ENCODE measurements at regions not wholly inside any gene's neighbourhood (a gene's known extent, or its start where the extent isn't known, plus 50 kb on each side); places are given as distances from the start of the nearest gene placed in this dataset.

GRCh38 chr3:44090036-44090435, 151.7 kb upstream of the TOPAZ1 start:
- DNase-seq (no peak), ATAC-seq (ENCODE audit: low read depth) (no peak)
- H3K27ac Mint-ChIP-seq: no peak overlapping the region
- H3K9ac ChIP-seq (ENCODE audit: low read length): no peak overlapping the region
- H3K4me3 Mint-ChIP-seq: no peak overlapping the region
- H3K27me3 ChIP-seq (replicated peaks in 1 of 4; ENCODE audit: control extremely low read depth in 1 of 4, control insufficient read depth in 3 of 4, insufficient read depth in 4 of 4, low read length in 3 of 4): no peaks in the 10 kb centered on the region
- H3K4me1 Mint-ChIP-seq: no peaks in the 10 kb centered on the region
- H3K9me3 Mint-ChIP-seq (ENCODE audit: insufficient read depth): no peaks in the 10 kb centered on the region
- no peaks in the 10 kb centered on the region for H3K36me3 ChIP-seq (replicated peaks in 1 of 2; ENCODE audit: control extremely low read depth in 1 of 2, control insufficient read depth in 1 of 2, extremely low read depth in 1 of 2, insufficient read depth in 2 of 2, low read length in 1 of 2)
- H4K20me1 ChIP-seq (ENCODE audit: control insufficient read depth, insufficient read depth, low read length, poor library complexity, severe bottlenecking): no peaks in the 10 kb centered on the region
- no peak overlapping the region for H3K4me2 ChIP-seq (replicated peaks; ENCODE audit: low read depth, low read length, poor library complexity, severe bottlenecking)
- H3K4me1 ChIP-seq (ENCODE audit: control insufficient read depth in 2 of 2, insufficient read depth in 2 of 2, low read length in 2 of 2): peaks cover 0 to 3% of the 10 kb centered on the region in 2 donors
- H3K9me3 ChIP-seq (ENCODE audit: control extremely low read depth in 1 of 3, control insufficient read depth in 2 of 3, insufficient read depth in 1 of 3, low read length in 2 of 3): no peaks in the 10 kb centered on the region
- H2AFZ ChIP-seq (ENCODE audit: insufficient read depth, low read depth, low read length, poor library complexity, severe bottlenecking): no peak overlapping the region
- no peak for TF ChIP-seq CTCF (IDR thresholded peaks at IDR 0.05)
- TF ChIP-seq EZH2 (IDR thresholded peaks at IDR 0.05; ENCODE audit: borderline replicate concordance, insufficient read depth, low read depth, low read length, poor library complexity, severe bottlenecking): no peak
- peaks cover 4% of the 10 kb centered on the region for H3K27me3 Mint-ChIP-seq
- ChIA-PET CTCF (no interaction called here), POLR2A (no interaction called here)
- intact Hi-C loops (cut with micrococcal nuclease): no loop called here
- 40% methylated on average over 1 of the region's 2 CpGs for WGBS (ENCODE audit: insufficient coverage)
- no peak overlapping the region for H3K4me3 ChIP-seq (ENCODE audit: control extremely low read depth in 1 of 5, extremely low read depth in 1 of 5, insufficient read depth in 1 of 5, low read depth in 2 of 5, low read length in 4 of 5)
- H3K27ac ChIP-seq (ENCODE audit: low read length in 2 of 2): no peak overlapping the region
- no peaks in the 10 kb centered on the region for H3K79me2 ChIP-seq (ENCODE audit: control insufficient read depth, insufficient read depth, low read length)

GRCh38 chr3:44092497-44092896, 149.2 kb upstream of the TOPAZ1 start:
- CTCF ChIA-PET: no interaction called here
- H3K27me3 ChIP-seq (replicated peaks in 1 of 4; ENCODE audit: control extremely low read depth in 1 of 4, control insufficient read depth in 3 of 4, insufficient read depth in 4 of 4, low read length in 3 of 4): peaks cover 0 to 8% (median 0%) of the 10 kb centered on the region in 4 experiments
- intact Hi-C loops (cut with micrococcal nuclease): no loop called here
- TF ChIP-seq CTCF (IDR thresholded peaks at IDR 0.05) (no peak), EZH2 (IDR thresholded peaks at IDR 0.05; ENCODE audit: borderline replicate concordance, insufficient read depth, low read depth, low read length, poor library complexity, severe bottlenecking) (no peak)
- no peak overlapping the region for H3K4me2 ChIP-seq (replicated peaks; ENCODE audit: low read depth, low read length, poor library complexity, severe bottlenecking)
- WGBS (ENCODE audit: insufficient coverage): 85% methylated on average over 3 of the region's 3 CpGs
- H2AFZ ChIP-seq (ENCODE audit: insufficient read depth, low read depth, low read length, poor library complexity, severe bottlenecking): no peak overlapping the region
- no peak overlapping the region for H3K9ac ChIP-seq (ENCODE audit: low read length)
- H3K27me3 Mint-ChIP-seq: peaks cover 4% of the 10 kb centered on the region
- no peak for ATAC-seq (ENCODE audit: low read depth)
- no peaks in the 10 kb centered on the region for H3K79me2 ChIP-seq (ENCODE audit: control insufficient read depth, insufficient read depth, low read length)
- no peaks in the 10 kb centered on the region for H4K20me1 ChIP-seq (ENCODE audit: control insufficient read depth, insufficient read depth, low read length, poor library complexity, severe bottlenecking)
- no peaks in the 10 kb centered on the region for H3K9me3 ChIP-seq (ENCODE audit: control extremely low read depth in 1 of 3, control insufficient read depth in 2 of 3, insufficient read depth in 1 of 3, low read length in 2 of 3)
- no peak for DNase-seq
- POLR2A ChIA-PET: no interaction called here
- H3K27ac ChIP-seq (ENCODE audit: low read length in 2 of 2): no peak overlapping the region
- H3K27ac Mint-ChIP-seq: no peak overlapping the region
- peaks cover 4% of the 10 kb centered on the region for H3K9me3 Mint-ChIP-seq (ENCODE audit: insufficient read depth)
- no peaks in the 10 kb centered on the region for H3K36me3 ChIP-seq (replicated peaks in 1 of 2; ENCODE audit: control extremely low read depth in 1 of 2, control insufficient read depth in 1 of 2, extremely low read depth in 1 of 2, insufficient read depth in 2 of 2, low read length in 1 of 2)
- H3K4me3 ChIP-seq (ENCODE audit: control extremely low read depth in 1 of 5, extremely low read depth in 1 of 5, insufficient read depth in 1 of 5, low read depth in 2 of 5, low read length in 4 of 5): no peak overlapping the region
- H3K4me1 Mint-ChIP-seq: no peaks in the 10 kb centered on the region
- peaks cover 0 to 3% of the 10 kb centered on the region in 2 donors for H3K4me1 ChIP-seq (ENCODE audit: control insufficient read depth in 2 of 2, insufficient read depth in 2 of 2, low read length in 2 of 2)
- no peak overlapping the region for H3K4me3 Mint-ChIP-seq
